SK-N-SH (cell line): ENCODE measurements at regions not wholly inside any gene's neighbourhood (a gene's known extent, or its start where the extent isn't known, plus 50 kb on each side); places are given as distances from the start of the nearest gene placed in this dataset.

Experiments
- CTCF ChIA-PET: fragments of 300-600, 350-600 bp; formaldehyde crosslinking; extraction: SDS; loops from one replicate; lab custom pipeline; 2021; lab: Yijun Ruan, JAX
- POLR2A ChIA-PET: fragments of 350-600 bp; sonication (Branson Sonifier 250); formaldehyde crosslinking; extraction: SDS; loops from one replicate; lab custom pipeline; 2020; ENCODE audit warnings: antibody characterized with exemption, inconsistent platforms; lab: Yijun Ruan, JAX
- DNase-seq: peaks from one replicate; pipeline ENCODE4 v3.0.0; 2012
- H2AFZ ChIP-seq: fragments of 200-600 bp; sonication (generic); 2 replicates; pipeline ENCODE4 v1.8.1; 2016; ENCODE audit warnings: antibody characterized with exemption, mild to moderate bottlenecking, low read depth
- H3F3A ChIP-seq: fragments of 200-600 bp; sonication (generic); replicated peaks from 2 replicates; pipeline ENCODE3; 2016; ENCODE audit warnings: antibody characterized with exemption, mild to moderate bottlenecking; ENCODE audit not compliant: insufficient read depth
- H3K27ac ChIP-seq, 2 experiments: fragments of 200-500 bp in 1 of 2; fragments of 200-600 bp in 1 of 2; sonication (Bioruptor generic) in 1 of 2; sonication (generic), shearing (Covaris generic) in 1 of 2; 2 replicates each; pipeline versions ENCODE4 v1.5.1 to v1.6.1; 2014 to 2016; ENCODE audit warnings: low read depth in 2 of 2, inconsistent platforms in 1 of 2, low read length in 1 of 2, mild to moderate bottlenecking in 1 of 2, mixed read lengths in 1 of 2
- H3K27me3 ChIP-seq: fragments of 200-600 bp; sonication (generic), shearing (Covaris generic); 2 replicates; pipeline ENCODE4 v1.6.1; 2016; ENCODE audit warnings: mixed run types; ENCODE audit not compliant: insufficient read depth
- H3K36me3 ChIP-seq, 2 experiments: fragments of 200-500 bp in 1 of 2; fragments of 200-600 bp in 1 of 2; sonication (Bioruptor generic) in 1 of 2; sonication (generic) in 1 of 2; replicated peaks in 1 of 2; 2 replicates each; pipeline versions ENCODE3 to v1.5.1; 2014 to 2016; ENCODE audit warnings: low read length in 1 of 2, mild to moderate bottlenecking in 1 of 2; ENCODE audit not compliant: insufficient read depth in 2 of 2, control insufficient read depth in 1 of 2
- H3K4me1 ChIP-seq, 2 experiments: fragments of 200-500 bp in 1 of 2; fragments of 200-600 bp in 1 of 2; sonication (Bioruptor generic) in 1 of 2; sonication (generic), shearing (Covaris generic) in 1 of 2; 2 replicates each; pipeline versions ENCODE4 v1.5.1 to v1.6.1; 2014 to 2016; ENCODE audit warnings: low read depth in 1 of 2, low read length in 1 of 2, mixed run types in 1 of 2; ENCODE audit not compliant: insufficient read depth in 2 of 2, control insufficient read depth in 1 of 2
- H3K4me2 ChIP-seq: fragments of 200-600 bp; sonication (generic), shearing (Covaris generic); 2 replicates; pipeline ENCODE4 v1.6.1; 2017; ENCODE audit warnings: mixed run types
- H3K4me3 ChIP-seq, 2 experiments: fragments of 200-500 bp in 1 of 2; fragments of 200-600 bp in 1 of 2; sonication (Bioruptor generic) in 1 of 2; sonication (generic), shearing (Covaris generic) in 1 of 2; 2 replicates each; pipeline versions ENCODE4 v1.5.1 to v1.8.1; 2014 to 2016; ENCODE audit warnings: low read depth in 2 of 2, inconsistent platforms in 1 of 2, low read length in 1 of 2, mild to moderate bottlenecking in 1 of 2, mixed read lengths in 1 of 2, moderate library complexity in 1 of 2
- H3K79me2 ChIP-seq: fragments of 200-600 bp; sonication (generic); 2 replicates; pipeline ENCODE4 v1.8.1; 2017; ENCODE audit warnings: mild to moderate bottlenecking; ENCODE audit not compliant: insufficient read depth
- H3K9ac ChIP-seq: fragments of 200-600 bp; sonication (generic); 2 replicates; pipeline ENCODE4 v1.6.1; 2017; ENCODE audit warnings: mixed run types
- H3K9me2 ChIP-seq: fragments of 200-600 bp; sonication (generic); 2 replicates; pipeline ENCODE4 v1.6.1; 2017; ENCODE audit warnings: mixed run types
- H3K9me3 ChIP-seq: fragments of 200-600 bp; sonication (generic); 2 replicates; pipeline ENCODE4 v1.6.1; 2017; ENCODE audit warnings: mixed run types, mild to moderate bottlenecking, moderate library complexity
- H4K20me1 ChIP-seq: fragments of 200-600 bp; sonication (generic); 2 replicates; pipeline ENCODE4 v1.6.1; 2017; ENCODE audit warnings: mild to moderate bottlenecking, mixed run types; ENCODE audit not compliant: insufficient read depth
- CHD2 ChIP-seq: fragments of 150-350 bp; IDR thresholded peaks from 2 replicates; pipeline ENCODE4 v1.6.1; 2018; ENCODE audit warnings: low read length; ENCODE audit not compliant: partially characterized antibody
- CTCF ChIP-seq: fragments of 200-600 bp; sonication (generic); IDR thresholded peaks from 2 replicates; pipeline ENCODE4 v1.6.1; 2017; ENCODE audit warnings: antibody characterized with exemption, mild to moderate bottlenecking, moderate library complexity
- FOSL2 ChIP-seq: IDR thresholded peaks from 2 replicates; pipeline ENCODE4 v1.4.0; 2012; ENCODE audit warnings: low read depth, mild to moderate bottlenecking, moderate library complexity, borderline replicate concordance
- IRF3 ChIP-seq: fragments of 150-350 bp; IDR thresholded peaks from 2 replicates; pipeline ENCODE4 v1.6.1; 2016; ENCODE audit warnings: mild to moderate bottlenecking, low read depth, low read length
- MEF2A ChIP-seq: IDR thresholded peaks from 2 replicates; pipeline ENCODE4 v1.4.0; 2012; ENCODE audit warnings: low read depth, borderline replicate concordance
- NFIC ChIP-seq: IDR thresholded peaks from 2 replicates; pipeline ENCODE4 v1.4.0; 2012; ENCODE audit warnings: borderline replicate concordance
- RCOR1 ChIP-seq: fragments of 150-350 bp; IDR thresholded peaks from 2 replicates; pipeline ENCODE4 v1.6.1; 2017; ENCODE audit warnings: antibody characterized with exemption, low read length
- REST ChIP-seq: IDR thresholded peaks from 2 replicates; pipeline ENCODE4 v1.6.1; 2012; ENCODE audit warnings: mild to moderate bottlenecking, low read depth, low read length, moderate library complexity
- RFX5 ChIP-seq: IDR thresholded peaks from 2 replicates; pipeline ENCODE4 v1.6.1; 2012; ENCODE audit warnings: mild to moderate bottlenecking, improper control_type of control experiment, low read length
- TAF1 ChIP-seq: IDR thresholded peaks from 2 replicates; pipeline ENCODE4 v1.6.1; 2012; ENCODE audit warnings: low read depth, mild to moderate bottlenecking, low read length, moderate library complexity, borderline replicate concordance
- TCF12 ChIP-seq: IDR thresholded peaks from 2 replicates; pipeline ENCODE4 v1.4.0; 2012
- USF2 ChIP-seq: fragments of 150-350 bp; IDR thresholded peaks from 2 replicates; pipeline ENCODE4 v1.6.1; 2017; ENCODE audit warnings: antibody characterized with exemption, low read length, low read depth, borderline replicate concordance
- ZBTB33 ChIP-seq: IDR thresholded peaks from 2 replicates; pipeline ENCODE4 v1.4.0; 2012; ENCODE audit warnings: low read depth, borderline replicate concordance

GRCh38 chr2:123154195-123154594 is 870.9 kb upstream of the CNTNAP5 start:
- Histone ChIP-seq H3K4me1 (peaks cover 0 to 2% of the 10 kb centered on the region in 2 experiments; a peak in 1 of 4 replicates), H4K20me1 (no peaks in the 10 kb centered on the region), H3F3A (no peaks in the 10 kb centered on the region), H2AFZ (no peak overlapping the region), H3K27me3 (no peaks in the 10 kb centered on the region), H3K9me3 (no peaks in the 10 kb centered on the region), H3K79me2 (no peaks in the 10 kb centered on the region), H3K9ac (no peak overlapping the region), H3K9me2 (no peaks in the 10 kb centered on the region), H3K27ac (no peak overlapping the region), H3K36me3 (no peaks in the 10 kb centered on the region), H3K4me2 (no peak overlapping the region), H3K4me3 (no peak overlapping the region)
- POLR2A ChIA-PET = no interaction called here
- no peak for DNase-seq
- CTCF ChIA-PET = no interaction called here
- TF ChIP-seq ZBTB33 (no peak), FOSL2 (no peak), RFX5 (no peak), IRF3 (no peak), USF2 (no peak), TCF12 (no peak), RCOR1 (no peak), MEF2A (no peak), TAF1 (no peak), CHD2 (no peak), CTCF (no peak), REST (no peak), NFIC (no peak)
